ENCODE measurements at regions not wholly inside any gene's neighbourhood (a gene's known extent, or its start where the extent isn't known, plus 50 kb on each side); places are given as distances from the start of the nearest gene placed in this dataset.
A peak's percentile ranks its signal among the peaks of the same experiment; 100 is the strongest.

DNA sequence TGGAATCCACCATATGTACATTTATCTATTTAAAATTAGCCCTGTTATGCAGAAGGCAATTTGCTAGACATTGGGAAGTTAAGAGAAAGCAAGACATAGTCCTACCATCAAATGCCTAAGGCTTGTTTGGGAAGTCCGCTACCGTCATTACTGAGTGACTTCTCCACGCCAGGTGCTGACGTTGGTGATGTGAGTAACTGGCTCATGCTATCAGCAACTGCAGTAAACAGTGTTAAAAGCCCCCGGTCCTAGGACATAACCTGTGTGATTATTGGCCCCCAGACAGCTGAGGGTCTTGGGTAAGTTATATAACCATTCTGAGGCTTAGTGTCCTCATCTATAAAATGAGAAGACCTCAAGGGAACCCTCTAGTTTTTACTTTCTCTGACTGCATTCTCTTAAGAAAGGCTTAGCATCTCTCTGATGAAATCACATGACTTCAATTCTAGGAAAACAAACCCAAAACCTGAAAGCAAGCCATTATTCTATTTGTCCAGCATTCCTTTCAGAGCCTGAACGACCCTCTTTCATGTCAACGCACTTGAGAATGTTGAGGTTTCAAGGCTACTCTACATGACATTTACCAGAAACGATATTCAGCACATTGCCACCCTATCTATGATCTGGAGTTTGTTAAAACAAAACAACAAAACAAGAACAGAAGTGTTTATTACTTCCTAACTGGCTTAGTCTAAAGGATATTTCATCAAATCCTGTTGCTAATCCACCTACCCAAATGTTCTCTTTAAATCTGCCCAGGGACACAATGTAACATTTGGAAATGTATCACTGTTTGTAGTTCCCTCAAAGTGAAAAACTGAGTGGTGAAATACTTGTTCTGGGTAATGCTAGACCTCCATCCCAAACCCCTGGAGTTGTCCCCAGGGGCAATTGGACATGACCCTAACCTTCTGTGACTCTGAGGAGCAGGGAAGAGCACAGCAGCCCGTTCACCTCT, 133.8 kb downstream of the BTBD3 start:
- Histone ChIP-seq H3K9me3 (no peaks in the 10 kb centered on the region), H3K27ac (peak overlapping the region in 1 of 2 donors; percentile 43), H3K27me3 (no peaks in the 10 kb centered on the region), H3K36me3 (no peaks in the 10 kb centered on the region), H3K4me1 (no peaks in the 10 kb centered on the region), H3K4me3 (no peak overlapping the region)
- no peak for DNase-seq (ENCODE audit: low spot score in 2 of 2)
- TF ChIP-seq CTCF (IDR thresholded peaks at IDR 0.05), result no peak
- TF ChIP-seq POLR2A (IDR thresholded peaks at IDR 0.05), result no peak
- TF ChIP-seq POLR2AphosphoS5 (IDR thresholded peaks at IDR 0.05), result no peak
- intact Hi-C loops (cut with DNase I; ENCODE audit: low total_unique reads), result no loop called here

- DNase-seq (ENCODE audit: low spot score in 2 of 2), result no peak
- H3K4me3 ChIP-seq, result no peak overlapping the region
- no peak overlapping the region for H3K27ac ChIP-seq
- H3K36me3 ChIP-seq, result no peaks in the 10 kb centered on the region
- H3K9me3 ChIP-seq, result no peaks in the 10 kb centered on the region
- no peak for TF ChIP-seq POLR2AphosphoS5 (IDR thresholded peaks at IDR 0.05)
- TF ChIP-seq CTCF (IDR thresholded peaks at IDR 0.05), result no peak
- no peak for TF ChIP-seq POLR2A (IDR thresholded peaks at IDR 0.05)
- H3K4me1 ChIP-seq, result no peaks in the 10 kb centered on the region
- intact Hi-C loops (cut with DNase I; ENCODE audit: low total_unique reads), result no loop called here
- no peaks in the 10 kb centered on the region for H3K27me3 ChIP-seq
Measured at GRCh38 chr20:12053353-12053752, 135.7 kb downstream of the BTBD3 start.

- Histone ChIP-seq H3K4me3 (no peak overlapping the region), H3K27ac (no peak overlapping the region), H3K36me3 (no peaks in the 10 kb centered on the region), H3K27me3 (no peaks in the 10 kb centered on the region), H3K4me1 (no peaks in the 10 kb centered on the region), H3K9me3 (no peaks in the 10 kb centered on the region)
- no peak for DNase-seq (ENCODE audit: low spot score in 2 of 2)
- no peak for TF ChIP-seq CTCF (IDR thresholded peaks at IDR 0.05)
- no peak for TF ChIP-seq POLR2A (IDR thresholded peaks at IDR 0.05)
- no peak for TF ChIP-seq POLR2AphosphoS5 (IDR thresholded peaks at IDR 0.05)
- intact Hi-C loops (cut with DNase I; ENCODE audit: low total_unique reads), result no loop called here
Measured at GRCh38 chr20:12054556-12054955, 136.9 kb downstream of the BTBD3 start.

- DNase-seq (ENCODE audit: low spot score in 2 of 2), result no peak
- H3K9me3 ChIP-seq, result no peaks in the 10 kb centered on the region
- intact Hi-C loops (cut with DNase I; ENCODE audit: low total_unique reads), result no loop called here
- no peaks in the 10 kb centered on the region for H3K4me1 ChIP-seq
- TF ChIP-seq CTCF (IDR thresholded peaks at IDR 0.05), result no peak
- TF ChIP-seq POLR2AphosphoS5 (IDR thresholded peaks at IDR 0.05), result no peak
- TF ChIP-seq POLR2A (IDR thresholded peaks at IDR 0.05), result no peak
- no peaks in the 10 kb centered on the region for H3K27me3 ChIP-seq
- H3K36me3 ChIP-seq, result no peaks in the 10 kb centered on the region
- H3K4me3 ChIP-seq, result no peak overlapping the region
- H3K27ac ChIP-seq, result no peak overlapping the region
Measured at GRCh38 chr20:12055161-12055560, 137.5 kb downstream of the BTBD3 start.

DNA sequence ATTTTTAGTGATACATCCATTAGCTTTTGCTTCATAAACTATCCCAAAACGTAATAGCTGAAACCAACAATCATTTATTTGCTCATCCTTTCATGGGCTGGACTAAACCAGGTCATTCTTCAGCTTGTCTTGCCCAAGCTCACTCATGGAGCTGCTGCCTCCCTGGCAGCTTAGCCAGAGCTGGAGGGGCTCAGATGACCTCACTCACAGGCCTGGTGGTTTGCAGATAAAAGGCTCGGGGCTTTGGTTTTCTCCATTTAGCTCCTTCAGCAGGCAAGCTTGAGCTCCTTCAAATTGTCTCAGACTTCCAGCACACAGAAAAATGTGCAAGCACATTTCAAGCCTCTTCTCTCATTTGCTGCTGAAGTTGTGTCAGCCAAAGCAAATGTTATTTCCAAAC, 139.1 kb downstream of the BTBD3 start:
- no peak for DNase-seq (ENCODE audit: low spot score in 2 of 2)
- intact Hi-C loops (cut with DNase I; ENCODE audit: low total_unique reads), result no loop called here
- H3K4me3 ChIP-seq, result no peak overlapping the region
- no peaks in the 10 kb centered on the region for H3K36me3 ChIP-seq
- H3K4me1 ChIP-seq, result no peaks in the 10 kb centered on the region
- TF ChIP-seq POLR2AphosphoS5 (IDR thresholded peaks at IDR 0.05), result no peak
- no peak for TF ChIP-seq POLR2A (IDR thresholded peaks at IDR 0.05)
- no peak for TF ChIP-seq CTCF (IDR thresholded peaks at IDR 0.05)
- no peaks in the 10 kb centered on the region for H3K27me3 ChIP-seq
- H3K27ac ChIP-seq, result no peak overlapping the region
- H3K9me3 ChIP-seq, result no peaks in the 10 kb centered on the region
